GM23338 (cell line): ENCODE measurements at regions not wholly inside any gene's neighbourhood (a gene's known extent, or its start where the extent isn't known, plus 50 kb on each side); places are given as distances from the start of the nearest gene placed in this dataset.

Experiments
- ATAC-seq: fragments of 200-7000 bp; cut with Tn5 transposase; 3 replicates; pipeline ENCODE4 v1.9.1; 2020
- DNase-seq: peaks from one replicate; pipeline ENCODE4 v3.0.0-alpha.2; 2015; ENCODE audit warnings: low spot score
- H2AFZ ChIP-seq: fragments of 200-600 bp; sonication (generic); 2 replicates; pipeline ENCODE4 v1.8.0; 2016; ENCODE audit warnings: antibody characterized with exemption, mild to moderate bottlenecking, moderate library complexity
- H3F3A ChIP-seq: fragments of 200-600 bp; sonication (generic); replicated peaks from 2 replicates; pipeline ENCODE4 v1.8.0; 2017; ENCODE audit warnings: antibody characterized with exemption, mixed run types, low read depth
- H3K27ac ChIP-seq: fragments of 200-600 bp; sonication (generic); 2 replicates; pipeline ENCODE4 v1.6.1; 2016; ENCODE audit warnings: low read depth
- H3K27me3 ChIP-seq: fragments of 200-600 bp; sonication (generic); 2 replicates; pipeline ENCODE4 v1.8.0; 2016; ENCODE audit warnings: mild to moderate bottlenecking, mixed run types, moderate library complexity; ENCODE audit not compliant: insufficient read depth
- H3K36me3 ChIP-seq: fragments of 200-600 bp; sonication (generic); 2 replicates; pipeline ENCODE4 v1.8.0; 2016; ENCODE audit warnings: mild to moderate bottlenecking; ENCODE audit not compliant: insufficient read depth
- H3K4me1 ChIP-seq: fragments of 200-600 bp; sonication (generic); 2 replicates; pipeline ENCODE4 v1.8.0; 2016; ENCODE audit warnings: mild to moderate bottlenecking, moderate library complexity; ENCODE audit not compliant: insufficient read depth
- H3K4me2 ChIP-seq: fragments of 200-600 bp; sonication (generic); 2 replicates; pipeline ENCODE4 v1.7.1; 2017; ENCODE audit warnings: mixed run types
- H3K4me3 ChIP-seq: fragments of 200-600 bp; sonication (generic); 2 replicates; pipeline ENCODE4 v1.6.1; 2016; ENCODE audit warnings: mixed run types
- H3K79me2 ChIP-seq: fragments of 200-600 bp; sonication (generic); replicated peaks from 2 replicates; pipeline ENCODE4 v1.8.0; 2017; ENCODE audit warnings: mild to moderate bottlenecking; ENCODE audit not compliant: insufficient read depth
- H3K9me2 ChIP-seq: fragments of 200-600 bp; sonication (generic); 2 replicates; pipeline ENCODE4 v1.8.0; 2017; ENCODE audit not compliant: insufficient read depth
- H4K20me1 ChIP-seq: fragments of 200-600 bp; sonication (generic); replicated peaks from 2 replicates; pipeline ENCODE4 v1.8.0; 2017; ENCODE audit warnings: mild to moderate bottlenecking; ENCODE audit not compliant: insufficient read depth
- H3K27ac Mint-ChIP-seq: 2 replicates; pipeline ENCODE4 v1.8.0; 2020; ENCODE audit warnings: inconsistent platforms, mild to moderate bottlenecking, moderate library complexity, mixed read lengths
- H3K27me3 Mint-ChIP-seq: 3 replicates; pipeline ENCODE4 v1.8.0; 2022; ENCODE audit warnings: low read depth, mild to moderate bottlenecking, moderate library complexity, mixed read lengths, inconsistent platforms; ENCODE audit not compliant: insufficient read depth, poor library complexity
- H3K36me3 Mint-ChIP-seq: 3 replicates; pipeline ENCODE4 v1.8.0; 2021; ENCODE audit warnings: low read depth, mild to moderate bottlenecking, inconsistent platforms, moderate library complexity, mixed read lengths
- H3K4me1 Mint-ChIP-seq: 3 replicates; pipeline ENCODE4 v1.8.0; 2020; ENCODE audit warnings: mild to moderate bottlenecking, inconsistent platforms, mixed read lengths
- H3K4me3 Mint-ChIP-seq: 3 replicates; pipeline ENCODE4 v1.8.0; 2021; ENCODE audit warnings: moderate library complexity, mild to moderate bottlenecking, inconsistent platforms, mixed read lengths
- H3K9me3 Mint-ChIP-seq: 3 replicates; pipeline ENCODE4 v1.8.0; 2020; ENCODE audit warnings: moderate library complexity, mild to moderate bottlenecking, inconsistent platforms, mixed read lengths
- CREB1 ChIP-seq: fragments of 250-450 bp; sonication (Bioruptor Pico); IDR thresholded peaks from 2 replicates; pipeline ENCODE4 v1.5.0; 2020; ENCODE audit warnings: low read depth, mild to moderate bottlenecking, moderate library complexity
- ETS1 ChIP-seq: IDR thresholded peaks from 2 replicates; pipeline ENCODE4 v1.6.1; 2016; ENCODE audit warnings: antibody characterized with exemption
- EZH2 ChIP-seq: fragments of 200-600 bp; sonication (generic); IDR thresholded peaks from one replicate; pipeline ENCODE4 v1.8.0; 2017; ENCODE audit warnings: antibody characterized with exemption, mild to moderate bottlenecking, low read depth; ENCODE audit not compliant: unreplicated experiment
- EZH2phosphoT487 ChIP-seq: fragments of 200-600 bp; sonication (generic); IDR thresholded peaks from one replicate; pipeline ENCODE4 v1.8.1; 2018; ENCODE audit warnings: antibody characterized with exemption; ENCODE audit not compliant: unreplicated experiment
- JUNB ChIP-seq: IDR thresholded peaks from one replicate; pipeline ENCODE4 v1.6.1; 2016; ENCODE audit warnings: antibody characterized with exemption; ENCODE audit not compliant: unreplicated experiment
- NANOG ChIP-seq: IDR thresholded peaks from 2 replicates; pipeline ENCODE4 v1.6.1; 2016; ENCODE audit warnings: antibody characterized with exemption, borderline replicate concordance
- POLR2AphosphoS5 ChIP-seq: IDR thresholded peaks from 2 replicates; pipeline ENCODE4 v1.6.1; 2016; ENCODE audit warnings: antibody characterized with exemption, low read depth
- STAT1 ChIP-seq: IDR thresholded peaks from one replicate; pipeline ENCODE4 v1.6.1; 2016; ENCODE audit warnings: antibody characterized with exemption; ENCODE audit not compliant: unreplicated experiment
- ZNF114 ChIP-seq: fragments of 250-450 bp; sonication (Bioruptor Pico); IDR thresholded peaks from 2 replicates; pipeline ENCODE4 v1.5.0; 2020; ENCODE audit warnings: mild to moderate bottlenecking, moderate library complexity
- ZNF331 ChIP-seq: fragments of 250-450 bp; sonication (Bioruptor Pico); IDR thresholded peaks from 2 replicates; pipeline ENCODE4 v1.5.0; 2020; ENCODE audit warnings: low read depth, mild to moderate bottlenecking, moderate library complexity
- ZNF462 ChIP-seq: fragments of 250-450 bp; sonication (Bioruptor Pico); IDR thresholded peaks from 2 replicates; pipeline ENCODE4 v1.5.0; 2020; ENCODE audit warnings: mild to moderate bottlenecking, moderate library complexity
- TF ChIP-seq, protein P1 (sequence below): IDR thresholded peaks from one replicate; pipeline ENCODE4 v1.6.1; 2018; ENCODE audit warnings: antibody characterized with exemption; ENCODE audit not compliant: unreplicated experiment
- TF ChIP-seq, protein P2 (sequence below), 2 experiments: fragments of 200-600 bp in 1 of 2; sonication (generic) in 1 of 2; conservative IDR thresholded peaks; 2 replicates each; pipeline versions ENCODE4 v1.5.1 to v1.6.1; 2016 to 2017; ENCODE audit warnings: antibody characterized with exemption in 2 of 2, low read depth in 2 of 2, mild to moderate bottlenecking in 2 of 2, moderate library complexity in 1 of 2

DNA sequence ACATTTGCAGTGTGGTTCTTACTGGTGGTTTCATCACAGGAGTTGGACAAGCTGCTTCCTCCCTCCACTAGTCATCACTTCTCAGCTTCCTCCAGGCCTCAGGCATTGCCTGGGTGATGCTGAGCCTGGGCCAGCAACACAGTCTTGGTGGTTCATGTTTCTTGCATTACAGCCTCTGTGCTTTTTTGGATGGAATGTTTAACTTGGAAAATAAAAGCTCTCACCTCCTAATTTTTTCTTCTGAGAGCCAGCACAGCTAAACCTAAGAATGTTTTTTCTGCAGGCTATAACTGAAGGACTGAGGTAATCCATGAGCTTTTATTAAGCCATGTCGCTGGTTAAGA, 66.1 kb upstream of the RHOU start:
- no peaks in the 10 kb centered on the region for H4K20me1 ChIP-seq
- H3K27me3 ChIP-seq: no peaks in the 10 kb centered on the region
- Mint-ChIP-seq H3K27me3 (no peaks in the 10 kb centered on the region), H3K4me1 (peaks cover 7% of the 10 kb centered on the region; the same call in 1 of the 3 replicates), H3K36me3 (no peaks in the 10 kb centered on the region), H3K27ac (no peak overlapping the region), H3K4me3 (no peak overlapping the region), H3K9me3 (no peaks in the 10 kb centered on the region)
- TF ChIP-seq NANOG: no peak
- TF ChIP-seq ZNF462 (CRISPR knock-in tag): no peak
- TF ChIP-seq ETS1: no peak
- TF ChIP-seq EZH2phosphoT487: no peak
- TF ChIP-seq JUNB: no peak
- TF ChIP-seq, protein P1, sequence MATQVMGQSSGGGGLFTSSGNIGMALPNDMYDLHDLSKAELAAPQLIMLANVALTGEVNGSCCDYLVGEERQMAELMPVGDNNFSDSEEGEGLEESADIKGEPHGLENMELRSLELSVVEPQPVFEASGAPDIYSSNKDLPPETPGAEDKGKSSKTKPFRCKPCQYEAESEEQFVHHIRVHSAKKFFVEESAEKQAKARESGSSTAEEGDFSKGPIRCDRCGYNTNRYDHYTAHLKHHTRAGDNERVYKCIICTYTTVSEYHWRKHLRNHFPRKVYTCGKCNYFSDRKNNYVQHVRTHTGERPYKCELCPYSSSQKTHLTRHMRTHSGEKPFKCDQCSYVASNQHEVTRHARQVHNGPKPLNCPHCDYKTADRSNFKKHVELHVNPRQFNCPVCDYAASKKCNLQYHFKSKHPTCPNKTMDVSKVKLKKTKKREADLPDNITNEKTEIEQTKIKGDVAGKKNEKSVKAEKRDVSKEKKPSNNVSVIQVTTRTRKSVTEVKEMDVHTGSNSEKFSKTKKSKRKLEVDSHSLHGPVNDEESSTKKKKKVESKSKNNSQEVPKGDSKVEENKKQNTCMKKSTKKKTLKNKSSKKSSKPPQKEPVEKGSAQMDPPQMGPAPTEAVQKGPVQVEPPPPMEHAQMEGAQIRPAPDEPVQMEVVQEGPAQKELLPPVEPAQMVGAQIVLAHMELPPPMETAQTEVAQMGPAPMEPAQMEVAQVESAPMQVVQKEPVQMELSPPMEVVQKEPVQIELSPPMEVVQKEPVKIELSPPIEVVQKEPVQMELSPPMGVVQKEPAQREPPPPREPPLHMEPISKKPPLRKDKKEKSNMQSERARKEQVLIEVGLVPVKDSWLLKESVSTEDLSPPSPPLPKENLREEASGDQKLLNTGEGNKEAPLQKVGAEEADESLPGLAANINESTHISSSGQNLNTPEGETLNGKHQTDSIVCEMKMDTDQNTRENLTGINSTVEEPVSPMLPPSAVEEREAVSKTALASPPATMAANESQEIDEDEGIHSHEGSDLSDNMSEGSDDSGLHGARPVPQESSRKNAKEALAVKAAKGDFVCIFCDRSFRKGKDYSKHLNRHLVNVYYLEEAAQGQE: no peak
- no peak for TF ChIP-seq ZNF331 (CRISPR knock-in tag)
- no peak for TF ChIP-seq STAT1
- no peak for TF ChIP-seq CREB1 (CRISPR knock-in tag)
- TF ChIP-seq, protein P2, sequence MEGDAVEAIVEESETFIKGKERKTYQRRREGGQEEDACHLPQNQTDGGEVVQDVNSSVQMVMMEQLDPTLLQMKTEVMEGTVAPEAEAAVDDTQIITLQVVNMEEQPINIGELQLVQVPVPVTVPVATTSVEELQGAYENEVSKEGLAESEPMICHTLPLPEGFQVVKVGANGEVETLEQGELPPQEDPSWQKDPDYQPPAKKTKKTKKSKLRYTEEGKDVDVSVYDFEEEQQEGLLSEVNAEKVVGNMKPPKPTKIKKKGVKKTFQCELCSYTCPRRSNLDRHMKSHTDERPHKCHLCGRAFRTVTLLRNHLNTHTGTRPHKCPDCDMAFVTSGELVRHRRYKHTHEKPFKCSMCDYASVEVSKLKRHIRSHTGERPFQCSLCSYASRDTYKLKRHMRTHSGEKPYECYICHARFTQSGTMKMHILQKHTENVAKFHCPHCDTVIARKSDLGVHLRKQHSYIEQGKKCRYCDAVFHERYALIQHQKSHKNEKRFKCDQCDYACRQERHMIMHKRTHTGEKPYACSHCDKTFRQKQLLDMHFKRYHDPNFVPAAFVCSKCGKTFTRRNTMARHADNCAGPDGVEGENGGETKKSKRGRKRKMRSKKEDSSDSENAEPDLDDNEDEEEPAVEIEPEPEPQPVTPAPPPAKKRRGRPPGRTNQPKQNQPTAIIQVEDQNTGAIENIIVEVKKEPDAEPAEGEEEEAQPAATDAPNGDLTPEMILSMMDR (conservative IDR thresholded peaks at IDR 0.05; ENCODE audit: low read depth in 2 of 2): no peak
- TF ChIP-seq EZH2: no peak
- TF ChIP-seq ZNF114 (CRISPR knock-in tag): no peak
- no peak for TF ChIP-seq POLR2AphosphoS5
- no peak for ATAC-seq
- H3K27ac ChIP-seq: no peak overlapping the region
- H3K9me2 ChIP-seq: no peaks in the 10 kb centered on the region
- H3K4me3 ChIP-seq: no peak overlapping the region
- no peaks in the 10 kb centered on the region for H3K4me1 ChIP-seq
- H3K4me2 ChIP-seq: no peak overlapping the region
- H3K79me2 ChIP-seq: no peaks in the 10 kb centered on the region
- no peak overlapping the region for H2AFZ ChIP-seq
- no peaks in the 10 kb centered on the region for H3F3A ChIP-seq
- H3K36me3 ChIP-seq: no peaks in the 10 kb centered on the region
- DNase-seq: no peak
